ENCODE measurements at regions not wholly inside any gene's neighbourhood (a gene's known extent, or its start where the extent isn't known, plus 50 kb on each side); places are given as distances from the start of the nearest gene placed in this dataset.

GRCh38 chr2:145159676-145160075, 639.8 kb upstream of the ZEB2 start:
- TF ChIP-seq CTCF (IDR thresholded peaks at IDR 0.05; ENCODE audit: insufficient read depth, low read length) (no peak), POLR2AphosphoS5 (IDR thresholded peaks at IDR 0.05; ENCODE audit: low read depth) (no peak)

All from HL-60 (cell line).